Fibroblast of skin of scalp (primary cell): ENCODE measurements at regions not wholly inside any gene's neighbourhood (a gene's known extent, or its start where the extent isn't known, plus 50 kb on each side); places are given as distances from the start of the nearest gene placed in this dataset.
A peak's percentile ranks its signal among the peaks of the same experiment; 100 is the strongest.

ENCODE experiments used
- DNase-seq: peaks from one replicate; pipeline ENCODE4 v3.0.0-alpha.2; 2013

GRCh38 chr5:14090755-14091154 is 52.4 kb upstream of the TRIO start:
- no peak for DNase-seq

DNA sequence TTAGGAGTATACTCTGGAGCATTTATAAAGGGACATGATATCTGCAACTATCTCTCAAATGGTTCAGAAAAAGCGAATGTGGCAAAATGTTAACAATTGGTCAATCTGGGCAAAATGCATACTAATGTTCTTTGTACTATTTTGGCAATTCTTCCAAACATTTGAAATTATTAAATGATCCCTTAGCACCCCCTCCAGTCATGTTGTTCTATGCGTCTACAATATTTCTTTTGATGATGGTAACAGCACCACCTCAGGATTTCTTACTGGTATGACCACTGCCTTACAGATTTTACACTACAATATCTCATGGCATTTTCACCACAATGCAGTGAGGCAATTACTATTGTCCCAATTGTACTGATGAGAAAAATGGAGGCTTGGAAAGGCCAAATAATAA is 52.9 kb upstream of the TRIO start:
- DNase-seq, result no peak

DNA sequence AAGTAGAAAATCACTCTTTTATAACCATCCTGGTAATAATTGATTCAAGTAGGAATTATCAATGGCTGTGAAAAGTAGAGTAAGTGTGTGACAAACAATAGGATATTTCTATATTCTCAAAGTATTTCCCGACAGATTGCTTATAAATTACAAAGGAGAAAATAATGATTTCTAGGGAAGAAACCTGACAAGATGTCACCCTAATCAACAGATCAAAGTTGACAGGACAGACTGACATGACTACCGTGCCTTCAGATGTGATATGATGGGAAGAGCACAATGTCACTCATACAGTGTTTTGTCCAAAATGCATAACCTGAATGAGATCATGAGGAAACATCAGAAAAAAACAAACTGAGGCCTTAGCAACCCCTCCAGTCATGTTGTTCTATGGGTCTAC is 53.9 kb upstream of the TRIO start:
- DNase-seq, result no peak

DNA sequence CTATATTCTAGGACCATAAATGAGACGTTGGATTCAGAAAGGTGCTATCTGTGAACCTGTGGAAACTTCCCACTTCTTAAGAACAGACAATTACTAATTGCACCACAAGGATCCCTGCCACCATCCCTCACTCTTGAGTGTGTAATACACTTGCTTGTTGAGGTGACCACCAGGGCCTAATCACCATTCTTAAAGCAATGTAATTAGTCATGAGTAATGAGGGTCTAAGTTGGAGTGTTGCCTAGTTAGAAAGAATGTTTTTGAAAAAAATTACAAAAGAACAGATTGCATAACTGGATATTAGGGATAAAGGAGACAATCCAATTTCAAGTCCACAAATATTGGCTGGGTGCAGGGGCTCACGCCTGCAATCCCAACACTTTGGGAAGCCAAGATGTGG is 56.9 kb upstream of the TRIO start:
- DNase-seq, result no peak

- DNase-seq, result no peak
Observed at GRCh38 chr5:14082973-14083372, 60.2 kb upstream of the TRIO start.

GRCh38 chr5:14082523-14082922 is 60.6 kb upstream of the TRIO start:
- no peak for DNase-seq

- DNase-seq, result peak; percentile 56
Observed at GRCh38 chr5:14081791-14082190, 61.4 kb upstream of the TRIO start.

- DNase-seq, result no peak
Observed at GRCh38 chr5:14078716-14079115, 64.4 kb upstream of the TRIO start.

- no peak for DNase-seq
Observed at GRCh38 chr5:14077501-14077900, 65.6 kb upstream of the TRIO start.

DNA sequence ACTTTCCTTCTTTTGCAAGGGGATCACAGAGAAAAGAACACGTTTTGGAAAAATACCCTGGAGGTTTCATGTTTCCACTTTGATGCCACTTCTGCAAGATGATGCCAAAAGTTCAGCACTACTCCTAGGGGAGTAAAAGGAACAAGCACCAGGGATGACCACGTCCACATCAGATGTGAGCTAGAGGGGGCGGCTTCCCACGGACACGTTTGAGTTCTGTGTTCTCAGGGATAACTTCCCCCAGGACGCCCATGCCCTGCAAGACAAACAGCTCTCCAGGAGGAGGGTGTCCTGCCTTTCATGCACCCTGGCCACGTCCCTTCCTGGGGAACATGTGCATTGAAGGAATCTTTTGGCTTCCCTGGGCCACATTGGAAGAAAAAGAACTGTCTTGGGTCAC is 66.6 kb upstream of the TRIO start:
- no peak for DNase-seq

- DNase-seq, result no peak
Observed at GRCh38 chr5:14075937-14076336, 67.2 kb upstream of the TRIO start.

DNA sequence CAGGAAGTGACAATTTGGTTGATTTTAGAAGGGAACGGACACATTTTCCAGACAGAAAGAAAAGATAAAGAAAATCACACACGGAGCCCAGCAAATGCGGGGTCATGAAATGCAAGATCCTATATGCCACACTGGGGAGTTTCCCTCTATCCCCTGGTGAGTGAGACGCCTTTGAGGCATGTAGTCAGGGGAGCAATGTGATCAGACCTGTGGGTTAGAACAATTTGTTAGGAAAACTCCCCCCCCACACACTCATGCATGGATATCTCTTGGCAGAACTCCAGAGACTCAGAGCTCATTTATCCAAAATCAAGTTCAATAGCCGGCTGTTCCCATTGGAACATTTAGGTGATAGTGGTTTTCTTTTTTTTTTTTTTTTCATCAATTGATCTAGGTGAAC is 71.7 kb upstream of the TRIO start:
- peak; percentile 25 for DNase-seq

- no peak for DNase-seq
Observed at GRCh38 chr5:14069021-14069420, 74.1 kb upstream of the TRIO start.

GRCh38 chr5:14068136-14068535 is 75.0 kb upstream of the TRIO start:
- peak; percentile 26 for DNase-seq

- no peak for DNase-seq
Observed at GRCh38 chr5:14066326-14066725, 76.8 kb upstream of the TRIO start.

- peak; percentile 89 for DNase-seq
Observed at GRCh38 chr5:14064841-14065240, 78.3 kb upstream of the TRIO start.

- DNase-seq, result peak; percentile 67
Observed at GRCh38 chr5:14063691-14064090, 79.5 kb upstream of the TRIO start.

- DNase-seq, result peak; percentile 63
Observed at GRCh38 chr5:14063138-14063537, 80.0 kb upstream of the TRIO start.

GRCh38 chr5:14062178-14062577 is 81.0 kb upstream of the TRIO start:
- peak; percentile 36 for DNase-seq

DNA sequence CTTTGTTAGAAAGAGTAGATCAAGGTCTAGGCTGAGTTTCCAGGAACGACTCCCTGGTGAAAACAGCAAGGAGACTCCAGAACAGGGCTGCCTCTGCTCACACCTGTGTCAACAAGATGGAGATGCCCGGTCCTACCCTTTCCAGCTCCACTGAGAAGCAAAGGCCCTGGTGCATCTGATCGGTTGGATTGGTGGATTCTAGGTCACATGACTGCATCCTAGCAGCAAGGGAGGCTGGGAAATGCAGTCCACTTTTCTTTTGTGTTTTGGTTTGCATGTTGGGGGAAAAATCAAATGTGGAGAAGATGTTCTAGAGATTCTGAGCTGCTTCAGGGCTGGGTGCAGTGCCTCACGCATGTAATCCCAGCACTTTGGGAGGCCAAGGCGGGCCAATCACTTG is 82.0 kb upstream of the TRIO start:
- DNase-seq, result no peak

DNA sequence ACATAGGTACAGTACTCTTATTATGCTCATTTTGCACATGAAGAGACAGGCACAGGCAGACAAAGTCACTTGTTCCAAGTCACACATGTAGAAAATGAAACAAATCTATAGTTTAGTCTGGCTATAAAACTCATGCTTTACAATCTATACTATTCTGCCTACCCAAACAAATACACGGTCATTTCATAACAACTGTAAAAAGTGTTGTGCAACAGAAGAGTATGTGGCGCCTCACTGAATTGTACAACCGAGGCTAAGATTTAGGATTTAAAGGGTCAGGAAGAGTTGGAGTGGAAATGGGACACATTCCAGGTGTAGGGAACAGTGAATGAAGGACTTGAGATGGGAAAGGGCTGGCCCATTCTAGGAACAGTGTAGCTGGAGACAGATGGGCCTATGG is 82.9 kb upstream of the TRIO start:
- no peak for DNase-seq

- no peak for DNase-seq
Observed at GRCh38 chr5:14059810-14060209, 83.3 kb upstream of the TRIO start.

DNA sequence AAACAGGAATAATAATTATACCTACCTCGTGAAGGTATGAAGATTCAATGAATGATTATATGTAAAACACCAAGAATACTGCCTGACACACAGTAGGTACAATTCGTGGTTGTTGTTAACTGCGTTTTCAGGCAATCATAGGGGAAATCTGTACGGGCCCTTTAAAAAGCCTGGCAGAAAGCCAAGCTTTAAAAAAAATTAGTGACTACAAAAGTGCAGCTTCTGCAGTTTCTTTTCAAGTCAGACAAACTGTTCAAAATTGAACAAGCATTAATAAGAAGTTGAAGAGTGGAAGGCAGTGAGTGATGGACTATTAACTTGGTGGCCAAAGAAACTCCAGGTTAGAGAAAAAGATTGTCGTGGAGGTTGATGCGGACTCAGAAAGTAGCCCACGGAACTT is 85.9 kb upstream of the TRIO start:
- DNase-seq, result no peak

GRCh38 chr5:14056039-14056438 is 87.1 kb upstream of the TRIO start:
- DNase-seq, result no peak

- peak; percentile 74 for DNase-seq
Observed at GRCh38 chr5:14054965-14055963, 87.9 kb upstream of the TRIO start.
